Muscle layer of duodenum (tissue), 2 donors: ENCODE measurements at regions not wholly inside any gene's neighbourhood (a gene's known extent, or its start where the extent isn't known, plus 50 kb on each side); places are given as distances from the start of the nearest gene placed in this dataset.

Source experiments
- H3K27ac ChIP-seq: one replicate; pipeline ENCODE4 v1.7.0; 2013; ENCODE audit warnings: mild to moderate bottlenecking, low read length
- H3K27me3 ChIP-seq: one replicate; pipeline ENCODE4 v1.7.0; 2013; ENCODE audit warnings: low read depth, mild to moderate bottlenecking, control low read depth, low read length
- H3K36me3 ChIP-seq, 2 donors: one replicate each; pipeline ENCODE4 v1.7.0; 2013; ENCODE audit warnings: low read length in 2 of 2, control low read depth in 1 of 2, mild to moderate bottlenecking in 1 of 2; ENCODE audit not compliant: insufficient read depth in 2 of 2, control insufficient read depth in 1 of 2
- H3K4me1 ChIP-seq, 2 donors: one replicate each; pipeline ENCODE4 v1.7.0; 2013; ENCODE audit warnings: low read length in 2 of 2, mild to moderate bottlenecking in 2 of 2, control low read depth in 1 of 2, moderate library complexity in 1 of 2; ENCODE audit not compliant: insufficient read depth in 2 of 2, control insufficient read depth in 1 of 2
- H3K4me3 ChIP-seq, 2 donors: one replicate each; pipeline ENCODE4 v1.7.0; 2013; ENCODE audit warnings: low read length in 2 of 2, low read depth in 1 of 2, mild to moderate bottlenecking in 1 of 2
- H3K9me3 ChIP-seq, 2 donors: one replicate each; pipeline ENCODE4 v1.7.0; 2013; ENCODE audit warnings: low read length in 2 of 2, control low read depth in 1 of 2, mild to moderate bottlenecking in 1 of 2; ENCODE audit not compliant: control insufficient read depth in 1 of 2
- donor health status: healthy.

DNA sequence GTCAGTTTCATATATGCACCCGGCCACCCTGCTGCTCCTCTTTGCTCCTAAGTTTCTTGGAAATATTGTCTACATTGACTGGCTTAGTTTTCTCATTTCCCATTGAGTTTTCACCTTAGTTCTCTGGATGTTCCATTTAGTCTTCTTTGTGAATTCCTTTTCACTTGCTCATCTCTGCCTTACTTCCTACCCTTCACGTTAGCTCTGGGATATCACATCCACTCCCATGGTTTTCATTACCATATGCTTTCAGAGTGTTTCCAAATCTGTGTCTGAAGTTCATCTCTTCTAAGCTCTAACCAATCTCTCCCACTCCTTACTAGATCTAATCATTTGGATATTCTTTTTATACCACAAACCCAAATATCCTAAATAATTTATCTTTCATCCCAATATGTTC is 226.4 kb downstream of the FAM76B start:
- H3K27ac ChIP-seq = no peak overlapping the region
- H3K36me3 ChIP-seq = no peaks in the 10 kb centered on the region
- no peaks in the 10 kb centered on the region for H3K27me3 ChIP-seq
- H3K4me3 ChIP-seq = no peak overlapping the region
- peaks cover 0 to 6% of the 10 kb centered on the region in 2 donors for H3K4me1 ChIP-seq
- H3K9me3 ChIP-seq = no peaks in the 10 kb centered on the region

- Histone ChIP-seq H3K4me3 (no peak overlapping the region), H3K27ac (no peak overlapping the region), H3K9me3 (no peaks in the 10 kb centered on the region), H3K27me3 (no peaks in the 10 kb centered on the region), H3K36me3 (no peaks in the 10 kb centered on the region), H3K4me1 (peaks cover 0 to 6% of the 10 kb centered on the region in 2 donors)
Measured at GRCh38 chr11:95562196-95562921, 227.2 kb downstream of the FAM76B start.

DNA sequence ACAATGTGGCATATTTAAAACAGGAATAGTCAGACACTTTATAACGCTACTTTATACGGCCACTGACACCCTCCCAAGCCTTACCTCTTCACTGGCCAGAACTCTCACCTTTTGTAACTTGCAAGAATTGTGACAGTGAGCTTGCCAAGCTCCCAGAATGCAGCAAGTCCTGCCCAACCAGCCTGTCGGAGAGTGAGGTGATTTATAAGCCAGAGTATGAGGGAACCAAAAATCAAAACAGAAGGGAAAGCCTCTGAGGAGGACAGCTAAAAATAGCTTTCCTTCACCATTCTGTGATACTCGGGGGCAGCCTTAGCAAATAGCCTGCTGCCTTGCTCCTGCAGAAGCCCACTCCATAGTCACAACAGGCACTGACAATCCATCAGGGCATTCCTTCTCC is 229.7 kb downstream of the FAM76B start:
- no peaks in the 10 kb centered on the region for H3K9me3 ChIP-seq
- no peaks in the 10 kb centered on the region for H3K4me1 ChIP-seq
- H3K36me3 ChIP-seq = no peaks in the 10 kb centered on the region
- H3K27ac ChIP-seq = no peak overlapping the region
- H3K4me3 ChIP-seq = no peak overlapping the region
- no peaks in the 10 kb centered on the region for H3K27me3 ChIP-seq

- H3K9me3 ChIP-seq = no peaks in the 10 kb centered on the region
- no peaks in the 10 kb centered on the region for H3K4me1 ChIP-seq
- no peaks in the 10 kb centered on the region for H3K27me3 ChIP-seq
- no peaks in the 10 kb centered on the region for H3K36me3 ChIP-seq
- no peak overlapping the region for H3K4me3 ChIP-seq
- no peak overlapping the region for H3K27ac ChIP-seq
Measured at GRCh38 chr11:95557376-95557775, 232.2 kb downstream of the FAM76B start.

- H3K9me3 ChIP-seq = no peaks in the 10 kb centered on the region
- H3K27me3 ChIP-seq = no peaks in the 10 kb centered on the region
- H3K4me3 ChIP-seq = no peak overlapping the region
- H3K27ac ChIP-seq = no peak overlapping the region
- no peaks in the 10 kb centered on the region for H3K36me3 ChIP-seq
- no peaks in the 10 kb centered on the region for H3K4me1 ChIP-seq
Measured at GRCh38 chr11:95556342-95557163, 233.0 kb downstream of the FAM76B start.

DNA sequence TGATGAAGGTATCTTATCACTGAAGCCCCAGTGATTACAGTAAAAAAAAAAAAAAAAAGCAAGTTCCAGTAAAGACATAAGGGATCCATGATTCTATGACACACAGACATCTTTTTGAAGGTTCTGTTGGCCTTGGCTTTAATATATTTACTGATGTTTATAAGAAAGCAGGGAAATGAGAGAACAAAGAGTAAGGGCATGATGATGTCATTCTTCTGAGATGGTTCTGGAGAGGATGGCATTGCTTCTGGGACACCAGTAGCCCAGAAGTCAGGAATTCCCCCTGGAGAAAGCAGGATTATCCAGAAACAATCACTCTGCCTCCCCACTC is 233.6 kb downstream of the FAM76B start:
- Histone ChIP-seq H3K36me3 (no peaks in the 10 kb centered on the region), H3K27ac (no peak overlapping the region), H3K27me3 (no peaks in the 10 kb centered on the region), H3K9me3 (no peaks in the 10 kb centered on the region), H3K4me3 (no peak overlapping the region), H3K4me1 (no peaks in the 10 kb centered on the region)

DNA sequence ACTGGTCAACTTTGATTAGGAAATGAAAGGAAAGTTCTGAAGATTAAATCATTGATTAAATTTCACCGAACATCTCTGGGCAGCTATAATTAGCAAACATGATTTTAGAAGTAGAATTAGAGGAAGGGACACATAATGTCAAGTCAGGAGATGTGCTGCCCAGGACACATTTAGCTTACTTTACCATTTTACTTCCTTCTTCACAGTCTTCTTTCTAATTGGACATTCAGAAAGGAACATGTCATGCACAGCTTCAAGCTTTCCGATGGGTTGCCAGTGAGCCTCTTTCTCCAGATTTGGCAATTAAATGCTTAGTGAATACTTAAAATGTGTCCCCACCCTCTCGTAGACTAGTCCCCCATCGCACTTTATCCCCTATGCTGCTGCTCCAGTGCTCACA is 234.7 kb downstream of the FAM76B start:
- H3K9me3 ChIP-seq = no peaks in the 10 kb centered on the region
- no peaks in the 10 kb centered on the region for H3K4me1 ChIP-seq
- H3K27me3 ChIP-seq = no peaks in the 10 kb centered on the region
- no peak overlapping the region for H3K4me3 ChIP-seq
- no peak overlapping the region for H3K27ac ChIP-seq
- no peaks in the 10 kb centered on the region for H3K36me3 ChIP-seq

- no peaks in the 10 kb centered on the region for H3K27me3 ChIP-seq
- no peak overlapping the region for H3K4me3 ChIP-seq
- H3K27ac ChIP-seq = no peak overlapping the region
- no peaks in the 10 kb centered on the region for H3K9me3 ChIP-seq
- no peaks in the 10 kb centered on the region for H3K36me3 ChIP-seq
- H3K4me1 ChIP-seq = no peaks in the 10 kb centered on the region
Measured at GRCh38 chr11:95549301-95549700, 240.3 kb downstream of the FAM76B start.

DNA sequence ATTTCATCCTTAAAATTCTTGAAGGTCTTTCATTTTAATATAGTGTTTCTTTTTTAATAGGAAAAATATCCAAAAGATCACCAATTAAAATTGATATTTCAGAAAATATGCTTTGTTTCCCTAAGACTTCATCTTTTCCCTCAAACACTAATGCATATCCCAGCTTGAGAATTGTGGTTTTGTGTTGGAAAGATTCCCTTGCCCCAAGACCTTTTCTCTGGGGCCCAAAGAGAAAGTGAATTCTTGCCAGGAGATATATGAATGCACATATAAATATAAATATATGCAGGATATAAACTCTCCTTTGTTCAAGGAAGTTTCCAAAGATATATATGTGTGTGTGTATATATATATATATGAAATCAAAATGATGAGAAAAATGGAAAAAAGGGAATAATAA is 241.2 kb downstream of the FAM76B start:
- no peaks in the 10 kb centered on the region for H3K36me3 ChIP-seq
- no peak overlapping the region for H3K4me3 ChIP-seq
- no peaks in the 10 kb centered on the region for H3K9me3 ChIP-seq
- H3K4me1 ChIP-seq = no peaks in the 10 kb centered on the region
- no peaks in the 10 kb centered on the region for H3K27me3 ChIP-seq
- H3K27ac ChIP-seq = no peak overlapping the region

DNA sequence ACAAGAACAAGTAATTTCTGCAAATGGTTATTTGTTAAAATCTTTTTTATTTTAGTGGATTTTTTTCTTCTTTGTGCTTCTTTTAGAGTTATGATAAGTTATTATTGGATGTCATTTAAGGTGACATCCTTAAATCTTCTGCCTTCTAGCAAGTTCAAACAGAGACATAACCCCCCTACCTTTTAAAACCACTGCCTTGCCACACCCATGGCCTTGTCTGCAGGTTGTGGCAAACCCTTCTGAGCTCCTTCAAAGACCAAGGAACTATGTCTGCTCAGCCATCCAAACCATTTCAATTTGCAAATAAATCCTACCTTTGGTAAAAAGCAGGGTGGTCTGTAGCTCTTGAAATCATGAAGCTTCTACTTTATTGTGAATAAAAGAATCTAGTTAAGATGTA is 241.6 kb downstream of the FAM76B start:
- Histone ChIP-seq H3K36me3 (no peaks in the 10 kb centered on the region), H3K4me1 (no peaks in the 10 kb centered on the region), H3K27ac (no peak overlapping the region), H3K4me3 (no peak overlapping the region), H3K9me3 (no peaks in the 10 kb centered on the region), H3K27me3 (no peaks in the 10 kb centered on the region)

DNA sequence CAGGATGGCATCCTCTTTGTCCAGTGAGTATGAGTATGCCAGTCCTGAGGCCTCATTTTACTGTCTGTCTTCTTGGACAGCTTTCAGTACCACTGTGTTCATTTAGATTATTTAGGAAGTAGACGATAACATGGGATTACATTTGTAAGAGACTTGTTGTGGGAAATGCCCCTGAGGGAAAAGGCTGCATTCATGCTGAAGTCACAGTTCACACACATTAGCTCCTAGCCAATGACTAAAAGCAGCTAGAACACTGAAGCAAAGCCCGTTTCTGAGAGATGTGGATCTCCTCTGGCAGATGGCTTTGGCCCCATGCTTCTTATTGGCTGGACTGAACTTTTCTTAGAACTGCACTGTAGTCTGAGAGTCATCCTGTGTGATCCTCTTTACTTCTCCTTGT is 242.4 kb downstream of the FAM76B start:
- Histone ChIP-seq H3K27me3 (no peaks in the 10 kb centered on the region), H3K36me3 (no peaks in the 10 kb centered on the region), H3K4me1 (no peaks in the 10 kb centered on the region), H3K4me3 (no peak overlapping the region), H3K27ac (no peak overlapping the region), H3K9me3 (no peaks in the 10 kb centered on the region)
